Hippocampal formation (tissue), 2 donors: ENCODE measurements at regions not wholly inside any gene's neighbourhood (a gene's known extent, or its start where the extent isn't known, plus 50 kb on each side); places are given as distances from the start of the nearest gene placed in this dataset.

ENCODE experiments used
- DNase-seq, 2 donors: peaks; one replicate each; lab custom pipeline; 2025; lab: John Stamatoyannopoulos, UW

DNA sequence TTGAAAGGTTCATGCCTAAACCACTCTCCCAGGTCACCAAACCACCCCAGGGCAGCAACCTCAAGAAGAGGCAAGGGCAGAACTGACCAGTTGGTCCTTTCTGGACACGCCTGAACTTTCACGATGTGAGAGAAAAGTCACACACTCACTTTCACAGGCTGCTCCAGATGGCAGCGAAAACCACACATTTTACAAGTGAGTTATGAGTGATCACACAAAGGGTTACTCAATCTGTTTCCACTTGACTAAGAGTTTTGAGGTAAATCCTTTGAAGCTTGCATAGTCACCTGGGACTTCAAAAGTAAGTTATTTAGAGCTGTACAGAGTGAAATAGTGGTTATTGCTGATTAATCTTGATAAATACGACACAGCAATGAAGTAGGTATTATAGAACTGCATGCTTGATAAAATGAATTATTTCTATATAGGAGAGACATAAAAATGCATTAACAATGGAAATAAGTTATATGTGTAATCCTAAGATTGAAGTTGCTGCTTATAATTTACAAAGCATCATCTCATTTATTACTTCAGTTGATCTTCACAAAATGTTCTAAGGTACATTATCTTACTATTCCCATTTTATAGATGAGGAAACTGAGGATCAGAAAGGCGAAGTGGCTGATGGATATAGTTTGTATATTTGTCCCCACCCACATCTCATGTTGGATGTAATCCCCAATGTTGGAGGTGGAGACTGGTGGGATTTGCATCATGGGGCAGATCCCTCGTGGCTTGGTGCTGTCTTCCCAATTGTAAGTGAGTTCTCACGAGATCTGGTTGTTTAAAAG, 103.0 kb upstream of the KLF3 start:
- no peak for DNase-seq

DNA sequence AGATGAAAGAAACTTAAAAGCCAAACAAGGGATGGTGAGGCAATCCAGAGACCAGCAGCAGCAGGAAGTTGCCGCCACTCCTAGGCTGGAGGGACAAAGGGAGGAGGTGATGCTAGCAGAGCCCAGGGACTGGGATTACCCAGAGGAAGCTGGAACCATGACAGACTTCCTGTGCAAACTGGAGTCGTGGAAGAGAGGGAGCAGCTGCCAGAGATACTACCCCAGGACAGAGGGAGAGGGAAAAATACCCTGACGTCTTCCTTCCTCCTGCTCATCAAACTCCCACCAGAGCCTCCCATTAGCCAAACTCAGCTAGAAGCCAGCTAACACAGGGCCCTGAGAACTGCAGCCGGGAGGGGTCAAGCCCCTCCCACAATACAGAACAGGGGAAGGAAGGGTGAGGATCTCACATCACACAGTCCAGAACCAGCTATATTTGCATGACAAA, 101.2 kb upstream of the KLF3 start:
- DNase-seq, result no peak

DNA sequence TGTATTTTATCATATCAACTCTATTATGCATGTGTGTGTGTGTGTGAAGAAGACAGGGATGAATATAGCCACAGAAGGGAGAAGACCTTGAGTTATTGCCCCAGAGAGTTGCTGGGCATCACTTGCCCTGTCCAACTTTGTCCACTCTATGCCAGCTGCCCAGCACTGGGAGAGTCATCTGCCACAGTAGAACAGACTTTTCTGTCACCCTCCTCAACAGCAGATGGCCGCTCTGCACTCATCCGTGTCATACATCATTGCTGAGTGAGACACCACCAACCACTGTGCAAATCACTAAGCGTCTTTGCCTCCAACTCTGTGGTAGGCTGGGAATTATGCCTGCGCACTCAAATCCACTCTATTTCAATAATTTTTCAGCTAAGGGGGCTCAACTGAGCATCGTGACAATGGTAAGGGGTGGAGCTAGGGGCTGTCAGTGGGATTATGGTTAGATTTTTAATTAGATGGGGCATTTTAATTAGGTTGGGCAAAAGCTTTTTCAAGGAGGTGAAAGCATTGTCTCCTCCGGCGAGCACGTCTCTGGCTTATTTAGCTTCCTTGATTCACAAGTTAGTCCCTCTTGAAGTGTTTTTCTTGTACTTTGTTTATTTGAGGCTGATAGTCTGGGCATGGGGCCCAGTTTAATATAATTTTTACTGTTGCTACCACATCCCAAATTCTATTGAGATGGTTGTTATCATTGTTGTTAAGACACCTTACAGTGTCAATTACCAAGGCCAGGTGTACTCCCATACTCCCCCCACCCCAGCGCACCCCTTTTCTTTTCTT, 100.1 kb upstream of the KLF3 start:
- DNase-seq, result peak; percentile 48 to 72

DNA sequence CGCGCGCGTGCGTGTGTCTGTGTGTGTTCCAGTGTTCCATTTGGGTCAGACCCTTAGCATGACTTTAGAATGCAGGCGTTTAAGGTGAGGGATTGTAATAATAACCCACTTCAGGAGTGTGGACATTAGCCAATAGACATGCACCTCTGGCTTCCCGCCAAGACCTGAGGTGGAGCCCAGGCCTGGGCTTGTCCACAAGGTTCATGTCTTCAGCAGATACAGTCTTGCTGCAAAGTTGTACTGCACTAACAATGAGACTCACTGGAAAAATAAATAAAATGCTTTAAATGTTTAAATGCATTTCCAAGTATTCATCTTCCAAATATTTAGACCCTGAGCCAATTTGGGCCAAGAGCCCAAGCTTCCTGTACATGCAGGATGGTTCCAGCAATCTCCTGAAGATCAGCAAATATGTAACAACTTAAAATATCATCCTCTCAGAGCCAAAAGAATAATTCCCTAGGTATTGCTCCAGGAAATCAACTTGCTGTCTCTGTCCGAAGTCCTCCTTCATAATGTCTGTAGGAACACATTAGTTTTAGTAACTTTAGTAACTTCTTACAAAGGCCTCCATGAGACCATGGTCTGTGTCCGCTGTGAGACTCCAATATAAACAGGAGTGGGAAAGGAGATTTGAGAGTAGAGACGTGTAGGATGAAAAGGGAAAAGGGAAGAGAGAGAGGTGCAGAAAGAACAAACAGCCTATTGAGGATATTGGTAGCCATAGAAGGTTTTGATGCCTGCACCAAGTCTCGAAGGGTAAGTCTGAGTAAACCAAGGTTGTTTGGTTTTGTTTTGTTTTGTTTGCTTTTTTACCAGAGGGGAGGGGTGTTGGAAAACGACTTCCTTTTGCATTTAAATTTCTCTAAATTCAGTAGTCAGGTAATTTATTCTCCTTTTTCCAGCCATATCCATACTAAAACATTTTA, 98.5 kb upstream of the KLF3 start:
- no peak for DNase-seq

DNA sequence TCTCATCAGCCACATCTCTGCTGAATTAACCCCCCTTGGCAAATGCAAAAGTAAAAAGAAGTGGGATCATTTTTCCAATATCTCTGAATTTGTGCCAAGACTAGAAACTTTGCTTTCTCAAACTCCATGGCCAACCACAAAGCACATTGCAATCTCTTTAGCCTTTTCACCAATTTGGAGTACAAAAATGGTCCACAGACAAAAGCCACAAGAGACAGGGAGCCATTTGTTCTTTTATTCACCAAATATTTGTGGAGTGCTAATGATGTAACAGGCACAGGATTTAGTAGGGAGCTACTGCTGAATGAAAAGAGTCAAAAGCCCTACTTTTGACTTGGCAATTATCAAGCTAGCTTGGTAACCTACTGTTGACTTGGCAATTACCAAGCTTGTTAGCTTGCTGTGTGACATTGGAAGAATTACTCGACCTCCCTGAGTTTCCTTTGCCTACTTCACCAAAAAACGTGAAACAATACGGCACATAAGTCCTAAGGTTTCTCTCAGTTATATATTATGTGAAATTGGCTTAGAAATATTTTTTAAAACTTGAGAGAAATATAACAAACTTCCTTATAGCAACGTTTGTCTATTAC, 97.1 kb upstream of the KLF3 start:
- DNase-seq, result no peak

DNA sequence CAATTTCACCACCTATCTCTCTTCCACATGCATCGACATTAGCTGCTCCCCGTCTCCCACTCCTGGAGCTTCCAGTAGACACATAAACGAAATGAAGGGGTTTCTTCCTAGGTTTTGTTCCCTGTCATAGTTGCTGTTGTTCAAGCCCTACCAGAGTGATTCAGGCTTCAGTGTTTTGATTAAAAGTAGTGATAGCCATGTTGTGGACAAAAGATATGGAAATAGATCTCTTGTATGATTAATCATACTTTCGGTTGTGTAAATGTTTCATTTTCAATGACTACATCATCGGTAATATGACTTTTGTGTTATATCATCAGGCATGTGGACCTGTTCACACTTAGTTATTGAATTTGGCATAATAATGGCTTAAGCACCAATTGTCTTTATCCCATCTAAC, 96.5 kb upstream of the KLF3 start:
- DNase-seq, result no peak

DNA sequence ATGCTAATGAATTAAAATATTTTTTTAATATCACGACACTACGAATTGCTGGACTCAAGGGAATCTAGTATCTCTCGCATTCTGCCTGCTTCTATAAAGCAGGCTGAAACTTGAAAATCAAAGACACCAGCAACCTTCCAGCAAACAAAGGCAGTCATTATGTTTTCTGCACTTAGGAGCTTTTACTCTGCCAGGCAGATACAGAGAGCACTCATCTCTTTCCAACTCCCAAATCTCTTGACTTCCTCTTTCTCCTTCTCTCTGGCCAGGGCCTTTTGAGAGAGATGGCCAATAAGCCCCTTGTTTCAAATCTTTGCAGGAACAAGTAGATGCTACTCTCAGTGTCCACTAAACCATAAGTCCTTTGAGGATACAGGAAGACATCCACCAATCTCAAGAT, 95.2 kb upstream of the KLF3 start:
- peak in 1 of 2 donors; percentile 53 for DNase-seq

DNA sequence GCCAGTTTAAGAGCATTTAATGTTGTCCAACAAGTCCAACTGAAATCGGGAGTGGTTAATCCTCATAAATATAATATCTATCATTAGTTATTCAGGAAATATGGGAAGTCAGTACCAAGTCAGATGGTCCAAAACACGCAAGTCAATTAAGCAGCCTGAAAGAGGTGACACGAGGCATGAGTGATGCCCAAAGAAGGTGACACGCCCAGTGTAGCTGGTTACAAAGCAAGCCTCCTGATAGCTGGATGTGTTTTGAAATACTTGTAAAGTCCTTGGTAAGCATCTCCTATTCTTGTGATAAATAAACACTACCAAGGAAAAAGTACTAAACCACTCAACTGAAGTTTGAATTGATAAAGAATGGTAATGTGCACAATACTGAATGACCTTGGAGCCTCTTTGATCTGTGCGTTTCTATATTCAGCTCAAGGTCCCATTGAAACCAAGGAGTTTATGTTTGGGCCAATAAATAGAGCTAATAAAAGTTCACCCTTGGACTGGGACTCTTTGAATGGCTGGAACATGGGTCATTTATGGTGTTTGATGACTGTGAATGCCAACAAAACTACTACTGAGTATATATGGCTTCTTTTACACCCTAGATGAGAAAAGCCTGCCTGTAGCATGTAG, 93.2 kb upstream of the KLF3 start:
- no peak for DNase-seq

DNA sequence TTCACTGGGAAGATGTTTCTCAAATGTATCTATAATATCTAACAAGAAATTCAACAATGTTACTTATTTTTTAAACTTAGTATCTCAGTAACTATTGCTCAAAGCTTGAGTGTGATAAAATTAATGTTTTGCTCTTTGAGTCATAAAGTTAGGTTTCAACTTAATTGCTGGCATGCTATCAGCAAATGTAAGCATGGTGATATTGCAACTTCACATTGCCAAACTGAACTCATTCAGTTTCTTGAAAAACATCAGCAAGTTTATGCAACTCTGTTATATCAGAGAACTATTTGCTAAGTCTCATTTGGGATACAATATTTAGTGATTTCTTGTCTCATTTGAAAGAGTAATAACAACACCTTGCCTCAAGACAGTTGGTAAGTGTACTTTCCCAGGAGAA, 91.2 kb upstream of the KLF3 start:
- no peak for DNase-seq

DNA sequence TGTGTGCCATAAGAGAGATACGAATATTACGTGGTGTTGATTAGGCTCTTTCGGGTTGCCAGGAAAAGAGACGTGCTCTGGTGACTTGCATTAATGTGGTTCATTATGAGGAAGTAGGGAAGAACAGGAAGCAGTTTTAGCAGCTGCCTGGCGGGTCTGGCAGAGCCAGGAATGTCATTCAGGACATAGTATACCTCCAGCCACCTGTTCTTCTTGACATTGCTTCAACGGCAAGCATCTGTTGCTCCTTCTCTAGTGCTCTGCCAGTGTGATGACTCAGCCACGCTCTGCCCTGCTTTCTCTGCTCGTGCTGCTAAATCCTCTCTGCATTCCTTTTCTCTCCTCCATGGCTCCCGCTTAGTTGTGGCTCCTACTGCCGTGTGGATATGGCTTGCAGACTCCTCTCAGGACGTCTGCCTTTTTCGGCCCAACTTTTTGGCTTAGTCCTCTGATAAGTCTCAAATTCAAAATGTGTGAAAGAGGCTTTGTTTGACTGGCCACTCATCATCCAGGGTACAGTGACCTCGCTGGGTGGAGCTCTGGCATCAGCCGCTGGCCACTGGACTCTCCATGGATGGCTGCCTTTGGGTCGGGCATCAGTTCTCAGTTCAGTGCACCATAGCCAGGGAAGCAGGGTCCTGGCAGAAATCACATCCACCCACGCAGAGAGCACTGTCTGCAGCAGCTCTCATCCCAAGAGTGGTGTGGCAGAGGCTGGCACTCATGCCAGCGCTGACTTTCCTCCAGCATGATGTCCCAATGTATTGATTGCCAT, 89.3 kb upstream of the KLF3 start:
- DNase-seq, result peak; percentile 58 to 61

DNA sequence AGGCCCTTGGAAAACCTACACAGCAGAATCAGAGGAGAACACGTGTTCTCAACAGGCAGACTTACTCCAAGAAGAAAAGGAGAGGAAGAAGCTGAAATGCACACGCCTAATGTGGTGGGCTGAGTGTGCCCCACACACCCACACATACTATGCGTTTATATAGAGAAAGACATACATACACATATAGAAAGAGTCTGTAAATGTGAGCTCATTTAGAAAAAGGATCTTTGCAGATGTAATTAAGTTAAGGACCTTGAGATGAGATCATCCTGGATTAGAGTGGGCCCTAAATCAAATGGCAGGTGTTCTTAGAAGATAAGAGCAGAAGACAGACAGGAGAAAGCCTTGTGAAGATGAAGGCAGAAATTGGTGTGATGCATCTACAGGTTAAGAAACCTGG, 87.2 kb upstream of the KLF3 start:
- no peak for DNase-seq

DNA sequence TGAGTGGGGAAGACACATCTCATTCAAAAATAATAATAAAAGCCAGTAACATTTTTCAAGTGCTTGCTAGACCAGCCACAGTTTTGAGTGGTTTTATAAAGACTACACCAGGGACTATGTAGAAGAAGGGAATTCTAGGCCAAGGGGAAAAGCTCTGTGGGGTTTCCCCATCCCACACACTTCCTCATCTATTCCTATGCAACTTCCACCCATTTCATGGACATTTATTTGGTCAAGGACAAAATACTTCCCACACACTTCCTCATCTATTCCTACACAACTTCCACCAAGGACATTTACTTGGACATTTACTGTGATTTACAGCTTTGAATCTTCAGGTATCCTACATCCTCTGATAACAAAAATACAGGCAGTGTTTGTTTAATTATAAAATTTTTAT, 86.5 kb upstream of the KLF3 start:
- no peak for DNase-seq

DNA sequence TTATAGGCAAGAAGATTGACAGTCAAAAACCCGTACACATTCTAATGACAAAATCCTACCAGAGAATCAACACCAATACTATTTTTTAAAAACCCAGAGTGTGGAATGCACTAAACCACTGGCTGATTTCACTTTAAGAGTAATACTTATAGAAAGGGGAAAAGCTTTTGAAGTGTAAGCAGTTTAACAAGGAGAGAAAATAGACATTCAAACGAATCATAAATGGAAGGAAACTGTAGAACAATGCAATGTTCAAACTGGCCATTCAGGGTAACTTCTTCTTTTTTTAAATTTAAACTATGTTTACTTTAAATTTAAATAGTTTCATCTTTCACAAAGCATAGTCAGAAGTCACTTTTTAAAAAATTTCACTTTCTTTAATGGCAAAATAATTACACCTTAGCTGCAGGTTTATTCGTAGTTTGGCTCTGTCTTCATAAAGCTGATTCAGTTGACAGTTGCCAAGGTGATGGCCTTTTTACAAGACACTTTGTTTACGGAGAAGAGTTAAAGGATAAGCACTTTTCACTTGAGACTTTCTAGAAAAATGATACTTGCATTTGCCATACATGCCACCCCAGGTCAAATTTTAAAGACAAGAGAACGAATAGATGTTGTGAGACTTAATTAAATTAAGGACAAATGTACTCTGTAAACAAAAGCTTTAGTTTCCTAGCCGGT, 82.4 kb upstream of the KLF3 start:
- no peak for DNase-seq

DNA sequence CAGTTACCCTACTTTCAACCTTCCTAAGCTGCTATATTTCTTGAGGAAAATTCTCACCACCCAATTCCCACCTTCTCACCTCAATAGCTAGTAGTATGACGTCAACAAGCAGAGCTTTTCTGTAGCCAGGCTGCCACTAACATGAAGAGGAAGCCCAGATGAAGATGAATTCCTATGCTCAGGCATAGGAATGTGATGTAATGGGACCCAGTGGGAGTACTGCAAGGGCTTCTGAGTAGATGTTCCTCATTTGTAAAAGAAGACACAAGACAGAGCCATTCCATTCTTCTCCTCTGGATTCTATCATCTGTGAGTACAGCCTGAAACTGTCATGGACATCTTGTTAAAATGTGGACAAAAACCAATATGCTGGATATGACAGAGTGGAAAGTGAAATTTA, 81.6 kb upstream of the KLF3 start:
- DNase-seq, result no peak

DNA sequence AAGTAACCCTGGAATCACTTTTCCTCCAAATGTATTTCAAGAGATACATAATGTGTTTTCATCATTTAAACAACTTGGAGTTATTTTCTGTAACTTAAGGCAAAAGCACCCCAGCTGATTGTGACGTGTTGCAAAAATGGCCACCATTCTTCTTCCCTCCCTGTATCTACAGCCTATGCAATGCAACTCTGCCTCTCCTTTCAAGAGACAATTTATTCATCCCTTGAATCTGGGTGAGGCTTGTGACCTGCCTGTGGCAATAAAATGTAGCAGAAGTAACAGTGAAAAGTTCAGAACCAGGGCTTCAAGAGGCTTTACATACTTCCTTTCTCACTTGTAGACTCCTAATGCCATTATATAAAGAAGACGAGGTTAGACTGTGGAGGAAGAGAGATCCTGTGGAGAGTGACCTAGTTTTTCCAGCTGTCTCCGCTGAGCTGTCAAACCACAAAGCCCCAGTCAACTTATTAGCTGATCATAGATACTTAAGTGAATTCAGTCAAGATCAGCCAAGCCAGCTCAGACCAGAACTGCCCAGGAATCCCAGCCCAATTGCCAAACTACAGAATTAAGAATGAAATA, 81.0 kb upstream of the KLF3 start:
- no peak for DNase-seq

DNA sequence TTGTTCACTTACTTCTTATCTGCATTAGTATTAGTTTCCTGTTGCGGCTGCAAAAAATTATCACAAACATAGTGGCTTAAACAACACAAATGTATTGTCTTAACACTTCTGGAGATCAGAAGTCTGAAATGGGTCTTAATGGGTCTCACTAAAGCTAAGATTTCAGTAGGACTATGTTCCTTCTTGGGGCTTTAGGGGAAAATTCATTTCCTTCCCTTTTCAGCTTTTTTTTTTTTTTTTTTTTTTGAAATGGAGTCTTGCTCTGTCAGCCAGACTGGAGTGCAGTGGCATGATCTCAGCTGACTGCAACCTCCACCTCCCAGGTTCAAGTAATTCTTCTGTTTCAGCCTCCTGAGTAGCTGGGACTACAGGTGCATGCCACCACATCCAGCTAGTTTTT, 78.1 kb upstream of the KLF3 start:
- no peak for DNase-seq

DNA sequence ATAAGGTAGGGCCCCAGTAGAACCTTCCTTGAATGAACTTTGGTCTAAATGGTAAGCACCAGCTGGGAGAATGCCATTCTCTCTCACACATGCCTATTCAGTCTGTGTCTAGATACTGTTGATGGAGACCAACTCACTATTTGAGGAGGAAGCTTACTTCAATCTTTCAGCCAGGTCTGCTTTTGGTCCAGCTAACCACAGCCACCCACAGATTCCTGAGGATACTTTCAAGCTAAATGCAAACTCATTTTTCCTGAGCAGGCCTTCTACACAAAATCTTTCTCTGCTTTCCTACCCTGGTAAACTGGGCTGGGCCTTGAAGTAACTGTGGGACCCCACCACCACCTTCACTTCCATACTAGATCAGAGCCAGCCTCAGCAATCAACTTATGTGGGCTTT, 76.9 kb upstream of the KLF3 start:
- DNase-seq, result no peak

DNA sequence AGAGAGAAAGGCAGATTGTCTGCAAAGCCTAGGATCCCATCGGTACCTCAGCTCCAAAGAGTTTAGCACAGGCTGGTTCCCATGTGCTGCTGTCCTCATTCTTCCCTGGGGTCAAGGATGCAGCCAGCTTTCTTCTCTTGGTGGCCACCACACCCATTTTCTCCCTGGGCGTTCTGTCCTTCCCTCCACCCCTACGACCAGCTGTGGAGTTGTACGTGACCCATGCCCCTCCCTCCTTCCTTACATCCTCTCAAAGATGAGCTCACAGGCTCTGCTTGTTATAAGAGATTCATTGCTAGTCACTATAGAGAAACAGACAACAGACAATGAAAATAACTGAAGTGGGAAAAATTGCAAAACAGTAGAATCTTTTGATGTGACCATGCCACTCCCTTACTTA, 74.0 kb upstream of the KLF3 start:
- no peak for DNase-seq

DNA sequence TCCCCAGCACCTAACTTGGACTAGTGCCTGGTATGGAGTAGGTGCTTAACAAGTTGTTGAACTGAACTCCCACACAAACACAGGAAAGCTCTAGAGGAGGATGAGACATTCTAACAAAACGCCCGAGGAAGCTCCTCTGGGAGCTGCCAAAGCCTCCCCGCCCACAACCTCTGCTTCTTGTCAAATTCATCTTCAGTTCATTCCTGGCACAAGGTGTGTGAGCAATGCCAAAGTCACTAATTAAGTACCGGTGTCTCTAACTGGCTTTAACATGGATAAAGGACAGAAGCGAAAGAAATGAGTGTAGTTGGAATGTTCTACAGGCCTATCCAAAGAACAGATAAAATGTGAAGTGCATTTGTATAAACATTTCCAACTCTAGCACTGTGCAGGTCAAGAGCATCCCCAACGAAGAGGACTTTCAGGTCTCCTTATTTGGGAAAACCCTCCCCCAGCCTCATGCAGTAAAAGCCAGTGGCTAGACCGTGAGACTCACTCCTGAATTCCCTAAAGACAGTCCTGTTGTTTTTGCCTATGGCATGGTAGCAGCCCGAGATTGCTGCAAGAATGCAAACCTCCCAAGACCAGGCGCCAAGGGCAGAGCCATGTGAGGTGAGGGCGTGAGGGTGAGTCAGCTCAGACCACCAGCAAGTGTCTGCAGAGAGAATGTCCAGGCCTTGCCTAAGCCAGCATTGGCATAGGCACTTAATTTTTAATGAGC, 72.2 kb upstream of the KLF3 start:
- DNase-seq, result no peak
